ENCODE measurements at regions not wholly inside any gene's neighbourhood (a gene's known extent, or its start where the extent isn't known, plus 50 kb on each side); places are given as distances from the start of the nearest gene placed in this dataset.

DNA sequence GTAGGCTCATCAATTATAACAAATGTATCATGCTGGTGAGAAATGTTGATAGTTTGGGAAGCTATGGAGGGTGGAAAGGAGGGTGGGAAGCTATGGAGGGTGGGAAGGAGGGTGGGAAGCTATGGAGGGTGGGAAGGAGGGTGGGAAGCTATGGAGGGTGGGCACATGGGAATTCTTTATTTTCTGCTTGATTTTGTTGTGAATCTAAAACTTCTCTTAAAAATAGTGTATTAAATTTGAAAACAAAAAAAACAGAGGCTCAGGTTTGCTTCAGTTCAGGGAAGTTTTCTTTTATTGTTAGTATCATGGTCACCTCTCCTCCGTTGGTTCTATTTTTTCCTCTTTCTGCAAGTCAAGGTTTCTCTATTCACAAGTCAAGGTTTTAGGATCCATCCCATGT is 106.4 kb downstream of the SOD2 start:
- intact Hi-C loops (cut with DNase I; ENCODE audit: low total_unique reads), result no loop called here
- TF ChIP-seq, protein P1, sequence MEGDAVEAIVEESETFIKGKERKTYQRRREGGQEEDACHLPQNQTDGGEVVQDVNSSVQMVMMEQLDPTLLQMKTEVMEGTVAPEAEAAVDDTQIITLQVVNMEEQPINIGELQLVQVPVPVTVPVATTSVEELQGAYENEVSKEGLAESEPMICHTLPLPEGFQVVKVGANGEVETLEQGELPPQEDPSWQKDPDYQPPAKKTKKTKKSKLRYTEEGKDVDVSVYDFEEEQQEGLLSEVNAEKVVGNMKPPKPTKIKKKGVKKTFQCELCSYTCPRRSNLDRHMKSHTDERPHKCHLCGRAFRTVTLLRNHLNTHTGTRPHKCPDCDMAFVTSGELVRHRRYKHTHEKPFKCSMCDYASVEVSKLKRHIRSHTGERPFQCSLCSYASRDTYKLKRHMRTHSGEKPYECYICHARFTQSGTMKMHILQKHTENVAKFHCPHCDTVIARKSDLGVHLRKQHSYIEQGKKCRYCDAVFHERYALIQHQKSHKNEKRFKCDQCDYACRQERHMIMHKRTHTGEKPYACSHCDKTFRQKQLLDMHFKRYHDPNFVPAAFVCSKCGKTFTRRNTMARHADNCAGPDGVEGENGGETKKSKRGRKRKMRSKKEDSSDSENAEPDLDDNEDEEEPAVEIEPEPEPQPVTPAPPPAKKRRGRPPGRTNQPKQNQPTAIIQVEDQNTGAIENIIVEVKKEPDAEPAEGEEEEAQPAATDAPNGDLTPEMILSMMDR (IDR thresholded peaks at IDR 0.05 in 8 of 11, conservative IDR thresholded peaks at IDR 0.05 in 3 of 11), result no peak
- TF ChIP-seq POLR2AphosphoS5 (IDR thresholded peaks at IDR 0.05), result no peak
- TF ChIP-seq POLR2A (IDR thresholded peaks at IDR 0.05), result no peak
- Histone ChIP-seq H3K9me3 (no peaks in the 10 kb centered on the region), H3K27ac (no peak overlapping the region), H3K4me3 (no peak overlapping the region), H3K4me1 (no peaks in the 10 kb centered on the region), H3K36me3 (no peaks in the 10 kb centered on the region), H3K27me3 (replicated peaks in 1 of 7) (no peaks in the 10 kb centered on the region)
- no peak for DNase-seq
- 69 to 86% (median 79%) methylated on average over 1 of the region's 1 CpG for WGBS, 5 donors

- no peak for DNase-seq
- Histone ChIP-seq H3K27me3 (replicated peaks in 1 of 7) (no peaks in the 10 kb centered on the region), H3K9me3 (no peaks in the 10 kb centered on the region), H3K27ac (no peak overlapping the region), H3K36me3 (no peaks in the 10 kb centered on the region), H3K4me1 (no peaks in the 10 kb centered on the region), H3K4me3 (no peak overlapping the region)
- 87 to 92% (median 90%) methylated on average over 8 of the region's 8 CpGs for WGBS, 5 donors
- TF ChIP-seq POLR2A (IDR thresholded peaks at IDR 0.05) (no peak), POLR2AphosphoS5 (IDR thresholded peaks at IDR 0.05) (no peak)
- TF ChIP-seq, protein P1 (IDR thresholded peaks at IDR 0.05 in 8 of 11, conservative IDR thresholded peaks at IDR 0.05 in 3 of 11), result no peak
- intact Hi-C loops (cut with DNase I; ENCODE audit: low total_unique reads), result no loop called here
Observed at GRCh38 chr6:159582736-159583135, 110.3 kb downstream of the SOD2 start.

DNA sequence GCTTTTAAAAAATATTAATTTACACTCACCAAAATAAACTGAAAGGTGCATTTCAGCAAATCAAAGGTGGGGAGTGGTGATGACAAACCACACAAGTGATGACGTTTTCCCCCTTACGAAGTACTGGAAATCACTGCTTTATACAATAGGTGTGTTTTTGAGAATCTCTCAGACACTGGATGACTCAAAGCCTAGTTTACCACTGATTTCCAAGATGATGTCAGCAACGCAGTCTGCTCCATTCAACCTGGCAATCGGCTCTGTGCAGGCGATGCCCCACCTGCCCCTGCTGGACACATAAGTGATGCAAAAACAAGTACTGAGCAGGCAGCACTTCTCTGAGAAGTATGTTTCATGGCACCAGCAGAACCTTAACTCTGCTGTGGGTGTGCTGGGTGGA is 114.4 kb downstream of the SOD2 start:
- H3K36me3 ChIP-seq, result no peaks in the 10 kb centered on the region
- TF ChIP-seq, protein P1 (IDR thresholded peaks at IDR 0.05 in 8 of 11, conservative IDR thresholded peaks at IDR 0.05 in 3 of 11), result no peak
- TF ChIP-seq POLR2A (IDR thresholded peaks at IDR 0.05), result no peak
- TF ChIP-seq POLR2AphosphoS5 (IDR thresholded peaks at IDR 0.05), result no peak
- H3K27me3 ChIP-seq (replicated peaks in 1 of 7), result no peaks in the 10 kb centered on the region
- no peak overlapping the region for H3K4me3 ChIP-seq
- H3K4me1 ChIP-seq, result no peaks in the 10 kb centered on the region
- H3K27ac ChIP-seq, result no peak overlapping the region
- no peak for DNase-seq
- intact Hi-C loops (cut with DNase I; ENCODE audit: low total_unique reads), result no loop called here
- 87 to 96% (median 88%) methylated on average over 5 of the region's 5 CpGs for WGBS, 5 donors
- no peaks in the 10 kb centered on the region for H3K9me3 ChIP-seq

GRCh38 chr6:159577564-159577963 is 115.5 kb downstream of the SOD2 start:
- Histone ChIP-seq H3K9me3 (no peaks in the 10 kb centered on the region), H3K36me3 (no peaks in the 10 kb centered on the region), H3K27ac (no peak overlapping the region), H3K27me3 (replicated peaks in 1 of 7) (no peaks in the 10 kb centered on the region), H3K4me3 (no peak overlapping the region), H3K4me1 (no peaks in the 10 kb centered on the region)
- DNase-seq, result no peak
- TF ChIP-seq POLR2AphosphoS5 (IDR thresholded peaks at IDR 0.05) (no peak), POLR2A (IDR thresholded peaks at IDR 0.05) (no peak)
- TF ChIP-seq, protein P1 (IDR thresholded peaks at IDR 0.05 in 8 of 11, conservative IDR thresholded peaks at IDR 0.05 in 3 of 11), result no peak
- intact Hi-C loops (cut with DNase I; ENCODE audit: low total_unique reads), result no loop called here
- 81 to 90% (median 88%) methylated on average over 5 of the region's 5 CpGs for WGBS, 5 donors

All from spleen (tissue), 11 donors.